ENCODE measurements at regions not wholly inside any gene's neighbourhood (a gene's known extent, or its start where the extent isn't known, plus 50 kb on each side); places are given as distances from the start of the nearest gene placed in this dataset.

- Histone ChIP-seq H3K27ac (ENCODE audit: low read depth in 1 of 2, low read length in 1 of 2) (no peak overlapping the region), H3K9me3 (ENCODE audit: control insufficient read depth in 2 of 2, insufficient read depth in 1 of 2, low read length in 1 of 2) (no peaks in the 10 kb centered on the region), H3K4me1 (ENCODE audit: control insufficient read depth in 2 of 2, insufficient read depth in 2 of 2, low read length in 2 of 2) (peaks cover 12 to 16% of the 10 kb centered on the region in 2 donors), H3K4me3 (ENCODE audit: low read length in 2 of 2) (no peak overlapping the region), H3K36me3 (ENCODE audit: control insufficient read depth in 2 of 2, insufficient read depth in 2 of 2, low read length in 1 of 2) (no peaks in the 10 kb centered on the region), H3K27me3 (ENCODE audit: control insufficient read depth in 2 of 2, insufficient read depth in 1 of 2, low read length in 1 of 2) (no peaks in the 10 kb centered on the region)
- DNase-seq (ENCODE audit: low read depth in 6 of 9, low spot score in 9 of 9), result no peak
- 72% methylated on average over 2 of the region's 2 CpGs for WGBS
Measured at GRCh38 chr6:137755284-137755683, 111.8 kb upstream of the TNFAIP3 start.

- Histone ChIP-seq H3K4me1 (ENCODE audit: control insufficient read depth in 2 of 2, insufficient read depth in 2 of 2, low read length in 2 of 2) (peaks cover 12 to 21% of the 10 kb centered on the region in 2 donors), H3K9me3 (ENCODE audit: control insufficient read depth in 2 of 2, insufficient read depth in 1 of 2, low read length in 1 of 2) (no peaks in the 10 kb centered on the region), H3K36me3 (ENCODE audit: control insufficient read depth in 2 of 2, insufficient read depth in 2 of 2, low read length in 1 of 2) (no peaks in the 10 kb centered on the region), H3K27me3 (ENCODE audit: control insufficient read depth in 2 of 2, insufficient read depth in 1 of 2, low read length in 1 of 2) (no peaks in the 10 kb centered on the region), H3K4me3 (ENCODE audit: low read length in 2 of 2) (no peak overlapping the region), H3K27ac (ENCODE audit: low read depth in 1 of 2, low read length in 1 of 2) (no peak overlapping the region)
- 96% methylated on average over 3 of the region's 3 CpGs for WGBS
- no peak for DNase-seq (ENCODE audit: low read depth in 6 of 9, low spot score in 9 of 9)
Measured at GRCh38 chr6:137756788-137757187, 110.3 kb upstream of the TNFAIP3 start.

GRCh38 chr6:137758661-137759060 lies 108.4 kb upstream of the TNFAIP3 start:
- Histone ChIP-seq H3K9me3 (ENCODE audit: control insufficient read depth in 2 of 2, insufficient read depth in 1 of 2, low read length in 1 of 2) (no peaks in the 10 kb centered on the region), H3K4me1 (ENCODE audit: control insufficient read depth in 2 of 2, insufficient read depth in 2 of 2, low read length in 2 of 2) (peaks cover 12 to 17% of the 10 kb centered on the region in 2 donors), H3K4me3 (ENCODE audit: low read length in 2 of 2) (no peak overlapping the region), H3K27ac (ENCODE audit: low read depth in 1 of 2, low read length in 1 of 2) (no peak overlapping the region), H3K36me3 (ENCODE audit: control insufficient read depth in 2 of 2, insufficient read depth in 2 of 2, low read length in 1 of 2) (no peaks in the 10 kb centered on the region), H3K27me3 (ENCODE audit: control insufficient read depth in 2 of 2, insufficient read depth in 1 of 2, low read length in 1 of 2) (no peaks in the 10 kb centered on the region)
- no peak for DNase-seq (ENCODE audit: low read depth in 6 of 9, low spot score in 9 of 9)
- 95% methylated on average over 1 of the region's 1 CpG for WGBS

GRCh38 chr6:137759624-137760023 lies 107.4 kb upstream of the TNFAIP3 start:
- Histone ChIP-seq H3K27me3 (ENCODE audit: control insufficient read depth in 2 of 2, insufficient read depth in 1 of 2, low read length in 1 of 2) (no peaks in the 10 kb centered on the region), H3K4me1 (ENCODE audit: control insufficient read depth in 2 of 2, insufficient read depth in 2 of 2, low read length in 2 of 2) (peaks cover 7 to 10% of the 10 kb centered on the region in 2 donors), H3K4me3 (ENCODE audit: low read length in 2 of 2) (no peak overlapping the region), H3K9me3 (ENCODE audit: control insufficient read depth in 2 of 2, insufficient read depth in 1 of 2, low read length in 1 of 2) (no peaks in the 10 kb centered on the region), H3K27ac (ENCODE audit: low read depth in 1 of 2, low read length in 1 of 2) (no peak overlapping the region), H3K36me3 (ENCODE audit: control insufficient read depth in 2 of 2, insufficient read depth in 2 of 2, low read length in 1 of 2) (no peaks in the 10 kb centered on the region)
- 98% methylated on average over 1 of the region's 1 CpG for WGBS
- DNase-seq (ENCODE audit: low read depth in 6 of 9, low spot score in 9 of 9), result no peak

- WGBS, result 98% methylated on average over 1 of the region's 1 CpG
Measured at GRCh38 chr6:137761072-137761471, 106.0 kb upstream of the TNFAIP3 start.

GRCh38 chr6:137761487-137761886 lies 105.6 kb upstream of the TNFAIP3 start:
- no peaks in the 10 kb centered on the region for H3K36me3 ChIP-seq (ENCODE audit: control insufficient read depth in 2 of 2, insufficient read depth in 2 of 2, low read length in 1 of 2)
- WGBS, result 70% methylated on average over 2 of the region's 2 CpGs
- peaks cover 2 to 6% of the 10 kb centered on the region in 2 donors for H3K4me1 ChIP-seq (ENCODE audit: control insufficient read depth in 2 of 2, insufficient read depth in 2 of 2, low read length in 2 of 2)
- no peak for DNase-seq (ENCODE audit: low read depth in 6 of 9, low spot score in 9 of 9)
- H3K27ac ChIP-seq (ENCODE audit: low read depth in 1 of 2, low read length in 1 of 2), result no peak overlapping the region
- no peaks in the 10 kb centered on the region for H3K9me3 ChIP-seq (ENCODE audit: control insufficient read depth in 2 of 2, insufficient read depth in 1 of 2, low read length in 1 of 2)
- H3K4me3 ChIP-seq (ENCODE audit: low read length in 2 of 2), result no peak overlapping the region
- no peaks in the 10 kb centered on the region for H3K27me3 ChIP-seq (ENCODE audit: control insufficient read depth in 2 of 2, insufficient read depth in 1 of 2, low read length in 1 of 2)

More at GRCh38 chr6:137761072-137761471, 106.0 kb upstream of the TNFAIP3 start:
- DNase-seq (ENCODE audit: low read depth in 6 of 9, low spot score in 9 of 9), result no peak
- Histone ChIP-seq H3K36me3 (ENCODE audit: control insufficient read depth in 2 of 2, insufficient read depth in 2 of 2, low read length in 1 of 2) (no peaks in the 10 kb centered on the region), H3K4me3 (ENCODE audit: low read length in 2 of 2) (no peak overlapping the region), H3K27ac (ENCODE audit: low read depth in 1 of 2, low read length in 1 of 2) (no peak overlapping the region), H3K9me3 (ENCODE audit: control insufficient read depth in 2 of 2, insufficient read depth in 1 of 2, low read length in 1 of 2) (no peaks in the 10 kb centered on the region), H3K4me1 (ENCODE audit: control insufficient read depth in 2 of 2, insufficient read depth in 2 of 2, low read length in 2 of 2) (peaks cover 2 to 6% of the 10 kb centered on the region in 2 donors), H3K27me3 (ENCODE audit: control insufficient read depth in 2 of 2, insufficient read depth in 1 of 2, low read length in 1 of 2) (no peaks in the 10 kb centered on the region)

GRCh38 chr6:137762168-137763090 lies 104.6 kb upstream of the TNFAIP3 start:
- 98% methylated on average over 1 of the region's 1 CpG for WGBS
- DNase-seq (ENCODE audit: low read depth in 6 of 9, low spot score in 9 of 9), result no peak
- Histone ChIP-seq H3K9me3 (ENCODE audit: control insufficient read depth in 2 of 2, insufficient read depth in 1 of 2, low read length in 1 of 2) (no peaks in the 10 kb centered on the region), H3K36me3 (ENCODE audit: control insufficient read depth in 2 of 2, insufficient read depth in 2 of 2, low read length in 1 of 2) (no peaks in the 10 kb centered on the region), H3K27me3 (ENCODE audit: control insufficient read depth in 2 of 2, insufficient read depth in 1 of 2, low read length in 1 of 2) (no peaks in the 10 kb centered on the region), H3K4me3 (ENCODE audit: low read length in 2 of 2) (no peak overlapping the region), H3K4me1 (ENCODE audit: control insufficient read depth in 2 of 2, insufficient read depth in 2 of 2, low read length in 2 of 2) (peaks cover 2 to 12% of the 10 kb centered on the region in 2 donors), H3K27ac (ENCODE audit: low read depth in 1 of 2, low read length in 1 of 2) (no peak overlapping the region)

GRCh38 chr6:137763436-137763835 lies 103.6 kb upstream of the TNFAIP3 start:
- Histone ChIP-seq H3K27me3 (ENCODE audit: control insufficient read depth in 2 of 2, insufficient read depth in 1 of 2, low read length in 1 of 2) (no peaks in the 10 kb centered on the region), H3K4me1 (ENCODE audit: control insufficient read depth in 2 of 2, insufficient read depth in 2 of 2, low read length in 2 of 2) (peaks cover 10 to 20% of the 10 kb centered on the region in 2 donors), H3K27ac (ENCODE audit: low read depth in 1 of 2, low read length in 1 of 2) (no peak overlapping the region), H3K9me3 (ENCODE audit: control insufficient read depth in 2 of 2, insufficient read depth in 1 of 2, low read length in 1 of 2) (no peaks in the 10 kb centered on the region), H3K36me3 (ENCODE audit: control insufficient read depth in 2 of 2, insufficient read depth in 2 of 2, low read length in 1 of 2) (no peaks in the 10 kb centered on the region), H3K4me3 (ENCODE audit: low read length in 2 of 2) (no peak overlapping the region)
- no peak for DNase-seq (ENCODE audit: low read depth in 6 of 9, low spot score in 9 of 9)
- WGBS, result 98% methylated on average over 1 of the region's 1 CpG

GRCh38 chr6:137763886-137764285 lies 103.2 kb upstream of the TNFAIP3 start:
- Histone ChIP-seq H3K27me3 (ENCODE audit: control insufficient read depth in 2 of 2, insufficient read depth in 1 of 2, low read length in 1 of 2) (no peaks in the 10 kb centered on the region), H3K4me1 (ENCODE audit: control insufficient read depth in 2 of 2, insufficient read depth in 2 of 2, low read length in 2 of 2) (peaks cover 15 to 24% of the 10 kb centered on the region in 2 donors), H3K4me3 (ENCODE audit: low read length in 2 of 2) (no peak overlapping the region), H3K9me3 (ENCODE audit: control insufficient read depth in 2 of 2, insufficient read depth in 1 of 2, low read length in 1 of 2) (no peaks in the 10 kb centered on the region), H3K36me3 (ENCODE audit: control insufficient read depth in 2 of 2, insufficient read depth in 2 of 2, low read length in 1 of 2) (no peaks in the 10 kb centered on the region), H3K27ac (ENCODE audit: low read depth in 1 of 2, low read length in 1 of 2) (no peak overlapping the region)
- WGBS, result 97% methylated on average over 1 of the region's 1 CpG
- DNase-seq (ENCODE audit: low read depth in 6 of 9, low spot score in 9 of 9), result no peak

Data from thymus (tissue), 11 donors.